Stimulated activated naive CD8-positive, alpha-beta T cell treated with anti-CD3 and anti-CD28 coated beads, Interleukin-15, amount 100 ng/mL, for 72 hours (primary cell): ENCODE measurements at regions not wholly inside any gene's neighbourhood (a gene's known extent, or its start where the extent isn't known, plus 50 kb on each side); places are given as distances from the start of the nearest gene placed in this dataset.

Experiments
- ATAC-seq: fragments of 150-1000 bp; cut with Tn5 transposase; 2 replicates; pipeline ENCODE4 v1.10.0; 2021; ENCODE audit warnings: mild to moderate bottlenecking, moderate library complexity
- DNase-seq, 2 donors: peaks; one replicate each; pipeline ENCODE4 v3.0.0; 2021 to 2022
- H3K27ac Mint-ChIP-seq, 2 donors: one replicate each; pipeline ENCODE4 v1.8.0; 2022; ENCODE audit warnings: mild to moderate bottlenecking in 2 of 2, mixed read lengths in 2 of 2, moderate library complexity in 2 of 2
- H3K27me3 Mint-ChIP-seq: one replicate; pipeline ENCODE4 v1.8.0; 2022; ENCODE audit warnings: mixed read lengths
- H3K4me1 Mint-ChIP-seq: one replicate; pipeline ENCODE4 v1.8.0; 2022; ENCODE audit warnings: mild to moderate bottlenecking, mixed read lengths
- H3K4me3 Mint-ChIP-seq, 2 donors: one replicate each; pipeline ENCODE4 v1.8.0; 2022; ENCODE audit warnings: mild to moderate bottlenecking in 2 of 2, mixed read lengths in 2 of 2, moderate library complexity in 1 of 2
- H3K9me3 Mint-ChIP-seq, 2 donors: one replicate each; pipeline ENCODE4 v1.8.0; 2022; ENCODE audit warnings: mixed read lengths in 2 of 2

DNA sequence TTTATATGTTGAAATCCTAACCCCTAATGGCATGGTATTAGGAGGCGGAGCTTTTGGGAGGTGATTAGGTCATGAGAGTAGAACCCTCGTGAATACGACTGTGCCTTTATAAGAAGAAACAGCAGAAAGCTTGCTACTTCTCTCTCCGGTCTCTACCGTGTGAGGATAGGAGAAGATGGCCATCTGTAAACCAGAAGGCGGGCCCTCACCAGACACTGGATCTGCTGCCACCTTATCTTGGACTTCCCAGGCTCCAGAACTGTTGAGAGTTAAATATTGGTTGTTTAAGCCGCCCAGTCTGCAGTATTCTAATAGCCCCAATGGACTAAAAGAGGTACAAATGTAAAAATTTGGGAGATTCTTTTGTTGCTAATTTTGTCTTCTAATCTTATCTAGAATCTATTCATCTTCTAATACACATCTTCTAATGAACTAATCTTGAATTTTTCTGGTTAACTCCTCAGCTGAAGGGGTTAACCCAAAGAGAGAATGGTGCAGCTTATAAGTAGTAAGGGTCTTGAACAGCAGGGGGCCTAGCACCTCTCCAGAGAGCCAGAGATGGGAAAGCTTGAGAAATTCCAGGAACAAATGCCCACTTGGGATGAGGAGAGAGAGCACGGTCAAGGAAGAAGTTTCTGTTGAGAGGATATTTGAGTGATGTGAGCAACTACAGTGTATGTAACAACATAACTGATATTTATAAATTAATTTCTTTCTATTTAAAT is 264.0 kb upstream of the GRIP1 start:
- H3K4me1 Mint-ChIP-seq: peaks cover 32% of the 10 kb centered on the region
- H3K27ac Mint-ChIP-seq: no peak overlapping the region
- no peak for ATAC-seq
- DNase-seq: no peak
- H3K27me3 Mint-ChIP-seq: peaks cover 36% of the 10 kb centered on the region
- no peak overlapping the region for H3K4me3 Mint-ChIP-seq
- H3K9me3 Mint-ChIP-seq: no peaks in the 10 kb centered on the region

DNA sequence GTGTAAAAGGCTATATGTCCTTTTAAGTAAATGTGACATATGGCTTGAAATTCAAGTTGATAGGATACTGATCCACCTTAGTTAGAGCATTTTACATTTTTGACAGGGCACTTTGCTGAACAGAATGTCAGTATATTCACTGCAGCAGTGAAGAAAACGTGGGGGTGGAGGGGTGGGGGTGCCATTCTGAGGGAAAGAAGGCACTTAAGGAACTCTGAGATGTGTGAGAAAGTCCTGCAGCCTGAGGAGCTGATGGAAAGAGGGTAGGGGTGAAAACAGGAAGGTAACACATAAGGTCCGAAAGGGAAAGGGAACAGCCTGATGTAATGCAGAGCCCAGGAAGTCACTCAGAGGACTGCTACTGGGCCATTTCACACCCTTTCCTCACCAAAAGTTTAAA is 265.5 kb upstream of the GRIP1 start:
- peaks cover 32% of the 10 kb centered on the region for H3K4me1 Mint-ChIP-seq
- H3K4me3 Mint-ChIP-seq: no peak overlapping the region
- no peak for ATAC-seq
- no peak overlapping the region for H3K27ac Mint-ChIP-seq
- no peak for DNase-seq
- H3K27me3 Mint-ChIP-seq: peaks cover 29% of the 10 kb centered on the region
- H3K9me3 Mint-ChIP-seq: no peaks in the 10 kb centered on the region

DNA sequence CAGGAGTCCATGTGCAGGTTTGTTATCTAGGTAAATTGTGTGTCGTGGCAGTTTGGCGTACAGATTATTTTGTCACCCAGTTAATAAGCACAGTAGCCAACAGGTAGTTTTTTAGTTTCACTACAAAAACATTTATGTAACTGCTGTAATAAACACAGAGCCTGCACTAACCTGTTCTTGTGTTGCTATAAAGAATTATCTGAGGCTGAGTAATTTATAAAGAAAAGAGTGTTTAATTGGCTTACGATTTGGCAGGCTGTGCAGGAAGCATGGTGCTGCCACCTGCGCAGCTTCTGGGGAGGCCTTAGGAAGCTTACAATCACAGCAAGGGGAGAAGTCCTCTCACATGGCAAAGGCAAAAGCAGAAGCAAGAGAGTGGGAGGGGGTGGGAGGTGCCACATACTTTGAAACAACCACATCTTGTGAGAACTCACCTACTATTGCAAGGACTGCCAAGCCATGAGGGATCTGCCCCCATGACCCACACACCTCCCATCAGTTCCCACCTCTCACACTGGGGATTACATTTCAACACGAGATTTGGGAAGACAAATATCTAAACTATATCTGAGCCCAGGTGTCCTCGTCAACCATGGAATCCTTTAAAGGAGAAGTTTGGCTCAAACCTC is 266.4 kb upstream of the GRIP1 start:
- no peaks in the 10 kb centered on the region for H3K9me3 Mint-ChIP-seq
- peaks cover 29% of the 10 kb centered on the region for H3K4me1 Mint-ChIP-seq
- H3K4me3 Mint-ChIP-seq: no peak overlapping the region
- DNase-seq (no peak), ATAC-seq (no peak)
- H3K27me3 Mint-ChIP-seq: peaks cover 29% of the 10 kb centered on the region
- H3K27ac Mint-ChIP-seq: no peak overlapping the region

DNA sequence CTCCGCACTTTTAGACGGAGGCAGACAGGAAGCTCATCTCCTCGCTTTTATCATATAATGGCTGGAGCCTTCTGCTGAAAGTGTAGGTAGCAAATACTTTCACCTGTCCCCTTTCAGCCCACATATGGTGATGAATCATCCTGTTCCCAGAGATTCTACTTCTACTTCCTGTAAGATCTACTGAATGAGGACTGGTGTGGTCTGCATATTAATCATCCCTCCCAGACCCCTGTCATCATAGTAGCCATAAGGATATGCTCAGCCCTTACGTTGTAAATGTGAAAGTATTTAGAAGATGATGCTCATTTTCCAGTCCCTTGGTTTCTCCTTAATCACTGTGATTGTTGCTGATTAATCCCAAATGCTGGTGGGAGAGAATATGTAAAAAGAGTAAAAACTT is 268.2 kb upstream of the GRIP1 start:
- H3K27me3 Mint-ChIP-seq: peaks cover 34% of the 10 kb centered on the region
- H3K27ac Mint-ChIP-seq: no peak overlapping the region
- no peaks in the 10 kb centered on the region for H3K9me3 Mint-ChIP-seq
- peak in 1 of 2 donors; percentile 50 for DNase-seq
- H3K4me3 Mint-ChIP-seq: peak overlapping the region in 1 of 2 donors; percentile 35
- peak; percentile 99 for ATAC-seq
- peaks cover 17% of the 10 kb centered on the region for H3K4me1 Mint-ChIP-seq

DNA sequence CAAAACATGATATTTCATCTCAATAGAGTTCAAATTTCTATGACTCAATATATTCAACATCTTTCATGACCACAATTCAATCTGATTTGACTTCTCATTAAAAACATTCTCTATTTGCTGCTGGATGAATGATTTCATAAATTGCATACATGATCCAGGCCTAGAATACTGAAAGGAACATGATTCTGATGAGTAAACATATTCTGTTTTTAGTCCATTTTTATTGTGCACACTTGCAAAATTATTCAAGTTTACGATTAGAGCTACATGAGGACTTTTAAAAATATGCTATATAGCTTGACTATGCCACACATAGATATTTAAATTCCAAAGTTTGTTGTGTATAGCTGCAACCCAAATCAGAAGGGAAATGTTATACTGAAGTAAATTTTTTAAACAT is 273.8 kb upstream of the GRIP1 start:
- peaks cover 1% of the 10 kb centered on the region for H3K4me1 Mint-ChIP-seq
- ATAC-seq (no peak), DNase-seq (no peak)
- H3K9me3 Mint-ChIP-seq: no peaks in the 10 kb centered on the region
- H3K27me3 Mint-ChIP-seq: peaks cover 11% of the 10 kb centered on the region
- H3K4me3 Mint-ChIP-seq: no peak overlapping the region
- H3K27ac Mint-ChIP-seq: no peak overlapping the region

DNA sequence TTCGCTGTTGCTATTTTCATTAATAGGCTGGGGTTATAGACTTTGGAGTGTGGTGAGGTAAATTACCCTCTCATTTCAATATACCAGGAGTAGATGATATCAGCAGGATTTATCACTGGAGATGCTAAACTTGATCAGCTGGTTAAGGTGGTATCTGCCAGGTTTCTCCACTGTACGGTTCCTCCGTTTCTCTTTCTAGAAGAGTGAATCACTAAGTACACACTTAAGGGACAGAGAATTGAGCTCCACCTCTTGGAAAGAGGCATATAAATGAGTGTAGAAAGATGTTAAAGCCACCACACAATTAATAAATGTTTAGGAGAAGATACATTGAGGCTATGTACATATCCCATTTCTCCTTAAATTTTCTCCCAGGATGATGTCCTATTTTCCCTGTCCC is 277.4 kb upstream of the GRIP1 start:
- DNase-seq (no peak), ATAC-seq (no peak)
- H3K4me1 Mint-ChIP-seq: no peaks in the 10 kb centered on the region
- H3K27ac Mint-ChIP-seq: no peak overlapping the region
- H3K27me3 Mint-ChIP-seq: peaks cover 16% of the 10 kb centered on the region
- no peaks in the 10 kb centered on the region for H3K9me3 Mint-ChIP-seq
- no peak overlapping the region for H3K4me3 Mint-ChIP-seq

DNA sequence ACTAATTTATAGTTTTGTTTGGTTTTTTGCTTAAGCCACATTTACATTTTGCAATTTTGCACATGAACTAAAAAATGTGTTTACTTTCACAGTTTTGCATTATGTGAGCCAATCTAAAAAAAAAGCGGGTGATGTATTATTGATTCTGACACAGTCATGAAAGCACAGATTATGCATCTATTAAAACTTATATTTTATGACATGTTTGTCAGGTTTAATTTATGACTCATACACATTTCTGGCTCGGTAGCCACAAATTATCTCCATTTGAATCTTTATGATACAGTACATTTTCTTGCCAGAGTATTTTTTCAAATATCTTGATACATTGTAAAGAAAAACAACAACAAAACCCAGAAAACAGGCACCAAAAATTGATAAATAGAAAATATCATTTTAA is 280.4 kb upstream of the GRIP1 start:
- H3K27ac Mint-ChIP-seq: no peak overlapping the region
- H3K27me3 Mint-ChIP-seq: peaks cover 7% of the 10 kb centered on the region
- H3K9me3 Mint-ChIP-seq: peaks cover 4 to 10% of the 10 kb centered on the region in 2 donors
- ATAC-seq (no peak), DNase-seq (no peak)
- peaks cover 10% of the 10 kb centered on the region for H3K4me1 Mint-ChIP-seq
- no peak overlapping the region for H3K4me3 Mint-ChIP-seq

DNA sequence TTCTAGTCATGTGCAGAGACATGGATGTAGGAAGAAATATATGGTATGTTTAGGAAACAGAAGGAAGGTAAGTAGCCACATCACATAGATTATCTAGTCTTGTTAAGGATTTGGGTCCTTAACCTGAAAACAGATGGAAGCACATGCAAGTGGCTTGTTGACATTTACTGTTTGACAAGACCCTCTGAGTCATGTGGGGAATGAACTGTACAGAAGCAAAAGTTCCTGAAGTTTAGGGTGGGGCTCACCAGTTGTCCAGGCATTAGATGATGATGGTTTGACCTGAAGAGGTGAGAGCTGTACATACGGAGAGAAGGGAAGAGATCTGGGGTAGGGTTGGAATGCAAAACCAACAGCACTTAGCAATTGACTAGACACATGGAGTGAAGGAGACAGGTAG is 281.1 kb upstream of the GRIP1 start:
- H3K27me3 Mint-ChIP-seq: peaks cover 7% of the 10 kb centered on the region
- H3K4me1 Mint-ChIP-seq: peaks cover 17% of the 10 kb centered on the region
- peaks cover 4 to 10% of the 10 kb centered on the region in 2 donors for H3K9me3 Mint-ChIP-seq
- DNase-seq (no peak), ATAC-seq (no peak)
- no peak overlapping the region for H3K27ac Mint-ChIP-seq
- H3K4me3 Mint-ChIP-seq: no peak overlapping the region

DNA sequence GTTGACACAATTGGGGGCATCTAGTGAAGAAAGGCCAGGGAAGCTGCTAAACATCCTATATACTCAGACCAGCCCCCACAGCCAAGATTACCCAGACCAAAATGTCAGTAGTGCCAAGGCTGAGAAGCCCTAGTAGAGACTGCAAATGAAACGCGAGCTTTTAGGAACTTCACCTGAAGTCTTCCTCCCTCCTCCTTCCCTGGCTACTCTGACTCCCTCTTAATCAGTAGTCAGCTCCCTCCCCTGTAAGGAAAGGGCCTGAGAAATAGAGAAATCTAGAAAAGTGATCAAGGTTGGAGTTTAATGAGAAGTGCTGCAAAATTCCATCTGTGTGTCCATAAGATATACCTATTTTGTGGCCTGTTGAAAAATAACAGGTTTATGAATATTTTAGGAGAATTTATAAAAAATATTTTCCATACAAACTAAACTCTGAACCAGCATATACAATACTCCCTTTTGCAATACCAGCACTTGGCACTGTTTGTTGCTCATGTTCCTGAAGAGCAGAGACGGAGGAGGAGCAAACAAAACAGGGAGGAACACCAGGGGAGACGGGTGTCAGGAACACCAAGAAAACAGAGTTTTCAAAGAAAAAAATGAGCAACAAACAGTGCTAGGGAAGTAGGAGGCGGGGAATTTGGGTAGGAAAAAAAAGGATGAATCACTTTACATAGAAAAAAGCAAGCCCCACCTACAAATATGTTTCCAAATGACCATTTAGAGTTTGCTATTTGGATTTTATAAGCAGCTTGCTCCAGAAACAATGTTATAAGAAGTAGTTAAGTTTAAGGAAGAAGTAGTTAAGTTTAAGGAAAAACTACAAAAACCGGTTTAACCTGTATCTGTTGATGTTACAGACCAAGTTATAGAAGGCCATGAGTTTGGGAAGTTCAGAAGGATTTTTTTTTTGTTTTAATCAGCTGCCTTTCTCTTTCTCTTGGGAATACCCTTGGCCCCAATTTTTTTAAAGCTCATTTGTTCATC is 282.1 kb upstream of the GRIP1 start:
- ATAC-seq: no peak
- no peak for DNase-seq
- Mint-ChIP-seq H3K27ac (no peak overlapping the region), H3K4me1 (peaks cover 26% of the 10 kb centered on the region), H3K27me3 (peaks cover 7% of the 10 kb centered on the region), H3K9me3 (peaks cover 4 to 10% of the 10 kb centered on the region in 2 donors), H3K4me3 (no peak overlapping the region)

DNA sequence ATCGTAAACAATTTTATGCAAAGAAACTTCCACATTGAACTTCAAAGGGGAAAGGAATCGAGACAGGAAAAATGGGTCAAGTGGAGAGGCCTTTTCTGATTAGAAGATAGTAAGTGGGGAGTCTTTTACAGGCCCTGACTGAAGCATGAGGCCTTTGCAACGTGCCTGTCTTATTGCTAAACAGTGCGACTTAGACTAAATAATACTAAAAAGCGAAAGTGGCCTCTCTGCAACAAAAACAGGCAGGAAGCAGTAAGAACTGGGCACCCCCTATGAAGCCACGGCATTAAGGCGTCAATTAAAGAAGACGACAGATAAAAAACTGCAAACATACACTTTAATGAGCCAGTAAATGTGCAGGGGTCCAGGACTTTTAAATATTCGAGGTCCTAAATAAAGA is 283.4 kb upstream of the GRIP1 start:
- no peak overlapping the region for H3K27ac Mint-ChIP-seq
- peaks cover 7% of the 10 kb centered on the region for H3K27me3 Mint-ChIP-seq
- no peak for ATAC-seq
- peaks cover 26% of the 10 kb centered on the region for H3K4me1 Mint-ChIP-seq
- H3K9me3 Mint-ChIP-seq: peaks cover 4 to 10% of the 10 kb centered on the region in 2 donors
- no peak for DNase-seq
- H3K4me3 Mint-ChIP-seq: no peak overlapping the region

DNA sequence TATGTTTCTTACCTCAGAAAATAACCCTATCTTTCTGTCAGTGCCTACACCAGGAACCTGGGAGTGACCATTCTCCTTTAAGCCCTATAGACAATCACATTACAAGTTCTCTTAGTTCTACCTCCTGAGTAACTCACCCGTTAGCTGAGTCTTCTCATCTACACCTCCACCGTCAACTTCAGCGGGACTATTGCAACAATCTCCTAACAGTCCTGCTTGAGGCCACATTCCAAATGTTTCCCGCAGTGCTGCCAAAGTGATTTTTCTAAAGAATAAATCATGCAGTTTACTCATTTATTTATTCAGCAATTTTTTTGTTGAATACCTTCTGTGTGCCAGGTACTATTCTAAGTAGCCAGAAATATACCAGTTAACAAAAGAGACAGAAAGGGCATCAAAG is 285.0 kb upstream of the GRIP1 start:
- peaks cover 26% of the 10 kb centered on the region for H3K4me1 Mint-ChIP-seq
- H3K9me3 Mint-ChIP-seq: peaks cover 8 to 10% of the 10 kb centered on the region in 2 donors
- peaks cover 7% of the 10 kb centered on the region for H3K27me3 Mint-ChIP-seq
- DNase-seq (no peak), ATAC-seq (no peak)
- peak overlapping the region; percentile 90 to 97 for H3K27ac Mint-ChIP-seq
- no peak overlapping the region for H3K4me3 Mint-ChIP-seq

DNA sequence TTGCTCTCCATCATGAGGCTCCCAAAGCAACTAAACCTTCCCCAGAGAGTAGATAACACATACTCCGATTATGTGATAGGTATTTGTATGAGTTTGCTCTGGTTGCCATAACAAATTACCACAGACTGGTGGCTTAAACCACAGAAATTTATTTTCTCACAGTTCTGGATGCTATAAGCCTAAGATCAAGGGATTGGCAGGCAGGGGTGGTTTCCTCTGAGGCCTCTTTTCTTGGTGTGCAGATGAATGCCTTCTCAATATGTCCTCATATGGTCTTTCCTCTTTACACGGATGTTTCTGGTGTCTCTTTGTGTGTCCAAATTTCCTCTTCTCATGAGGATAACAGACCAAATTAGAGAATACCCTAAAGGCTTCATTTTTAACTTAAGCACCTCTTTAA is 285.8 kb upstream of the GRIP1 start:
- Mint-ChIP-seq H3K4me1 (peaks cover 26% of the 10 kb centered on the region), H3K4me3 (peak overlapping the region; percentile 62 to 64), H3K27me3 (peaks cover 10% of the 10 kb centered on the region), H3K27ac (peak overlapping the region; percentile 90 to 97), H3K9me3 (peaks cover 8 to 10% of the 10 kb centered on the region in 2 donors)
- peak; percentile 53 to 82 for DNase-seq
- peak; percentile 99 for ATAC-seq

DNA sequence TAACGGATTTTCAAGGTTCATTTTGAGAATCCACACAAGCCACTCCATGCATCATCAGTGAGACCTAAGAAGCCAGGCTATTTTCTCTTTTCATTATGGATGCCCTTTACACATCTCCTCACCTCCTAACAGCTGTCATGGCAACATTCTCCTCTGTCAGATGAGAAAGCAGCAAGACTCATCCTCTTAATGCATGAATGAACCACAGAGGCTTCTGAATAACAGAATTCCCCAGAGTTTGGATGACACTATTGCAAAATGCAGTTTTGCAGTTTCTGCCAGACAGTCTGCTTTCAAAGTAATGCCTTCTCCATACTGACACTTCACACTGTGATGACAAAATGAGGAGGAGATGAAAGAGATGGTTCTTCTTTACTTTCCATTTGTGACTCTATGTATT is 286.7 kb upstream of the GRIP1 start:
- ATAC-seq (peak; percentile 44), DNase-seq (no peak)
- peaks cover 31% of the 10 kb centered on the region for H3K4me1 Mint-ChIP-seq
- peaks cover 8 to 10% of the 10 kb centered on the region in 2 donors for H3K9me3 Mint-ChIP-seq
- no peak overlapping the region for H3K4me3 Mint-ChIP-seq
- peaks cover 8% of the 10 kb centered on the region for H3K27me3 Mint-ChIP-seq
- no peak overlapping the region for H3K27ac Mint-ChIP-seq

DNA sequence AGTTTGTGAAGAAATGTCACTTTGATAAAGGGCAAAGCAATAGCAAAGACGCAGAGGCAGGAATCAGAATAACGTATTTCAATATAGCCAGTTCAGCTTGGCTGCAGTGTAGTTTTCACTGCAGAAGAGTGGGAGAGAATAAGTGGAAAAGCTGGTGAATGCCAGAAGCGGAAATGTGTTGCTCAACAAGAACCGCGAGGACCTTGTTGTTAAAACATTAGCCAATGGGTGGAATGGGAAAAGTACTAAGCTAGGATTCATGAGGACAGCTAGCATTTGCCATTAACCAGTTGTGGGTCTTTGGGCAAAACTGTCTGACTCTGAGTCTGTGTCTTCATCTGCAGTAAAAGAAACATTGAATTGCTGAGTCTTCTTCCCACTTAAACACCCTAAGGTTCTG is 292.9 kb upstream of the GRIP1 start:
- Mint-ChIP-seq H3K27ac (no peak overlapping the region), H3K9me3 (peaks cover 0 to 4% of the 10 kb centered on the region in 2 donors), H3K4me1 (peaks cover 5% of the 10 kb centered on the region), H3K27me3 (peaks cover 27% of the 10 kb centered on the region), H3K4me3 (no peak overlapping the region)
- no peak for ATAC-seq
- DNase-seq: no peak

DNA sequence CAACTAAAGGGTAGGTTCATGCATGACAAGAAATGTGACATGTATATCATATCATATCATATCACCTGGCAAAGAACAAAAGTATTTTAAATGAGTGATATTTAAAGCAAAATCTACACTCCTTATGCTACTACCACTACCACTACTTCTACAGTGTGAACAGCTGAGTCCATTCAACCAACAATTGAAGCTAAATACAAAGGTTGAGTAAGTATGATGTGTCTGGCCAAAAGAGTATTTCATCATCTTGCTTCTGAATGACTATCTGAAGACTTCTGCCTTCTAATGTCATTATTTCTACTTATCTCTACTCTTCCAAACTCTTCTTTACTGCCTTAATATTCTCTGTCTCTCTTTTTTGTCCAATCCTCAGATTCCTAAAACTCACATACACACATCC is 292.6 kb upstream of the CAND1 start:
- no peak overlapping the region for H3K4me3 Mint-ChIP-seq
- peaks cover 26% of the 10 kb centered on the region for H3K27me3 Mint-ChIP-seq
- DNase-seq (no peak), ATAC-seq (no peak)
- no peaks in the 10 kb centered on the region for H3K4me1 Mint-ChIP-seq
- H3K27ac Mint-ChIP-seq: no peak overlapping the region
- no peaks in the 10 kb centered on the region for H3K9me3 Mint-ChIP-seq

DNA sequence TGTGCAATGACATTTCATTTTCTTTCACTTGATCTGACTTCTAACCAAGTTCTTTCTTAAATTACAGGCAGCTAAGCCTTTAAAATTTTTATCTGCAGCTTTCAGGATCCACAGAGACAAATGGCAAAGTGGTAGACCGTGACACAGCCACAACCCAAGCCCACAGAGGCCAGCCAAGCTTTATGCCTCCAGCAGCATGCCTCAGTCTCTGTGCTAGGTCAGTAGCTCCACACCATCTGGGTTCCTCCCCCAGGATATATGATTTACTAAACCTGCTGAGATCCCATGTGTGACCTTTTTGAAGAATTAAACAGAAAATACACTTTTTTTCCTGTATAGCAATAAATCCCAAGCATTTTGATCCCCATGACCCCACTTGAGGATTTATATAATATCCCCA is 290.4 kb upstream of the CAND1 start:
- Mint-ChIP-seq H3K27me3 (peaks cover 20% of the 10 kb centered on the region), H3K4me3 (no peak overlapping the region), H3K27ac (no peak overlapping the region), H3K9me3 (no peaks in the 10 kb centered on the region), H3K4me1 (no peaks in the 10 kb centered on the region)
- DNase-seq (no peak), ATAC-seq (peak; percentile 65)
